H1 (cell line): ENCODE measurements at regions not wholly inside any gene's neighbourhood (a gene's known extent, or its start where the extent isn't known, plus 50 kb on each side); places are given as distances from the start of the nearest gene placed in this dataset.
A peak's percentile ranks its signal among the peaks of the same experiment; 100 is the strongest.

Experiments used
- CTCF ChIA-PET: fragments of 300-600 bp; sonication (Branson Sonifier 250); formaldehyde crosslinking; loops from one replicate; lab custom pipeline; 2021; ENCODE audit not compliant: partially characterized antibody; lab: Charles Lee
- POLR2A ChIA-PET: fragments of 300-600 bp; sonication (Branson Sonifier 250); formaldehyde crosslinking; loops from one replicate; lab custom pipeline; 2021; ENCODE audit warnings: inconsistent platforms; ENCODE audit not compliant: partially characterized antibody; lab: Charles Lee
- DNase-seq, 2 experiments: peaks; one replicate each; pipeline versions ENCODE4 v3.0.0 to v3.0.0-alpha.2; 2010 to 2022; ENCODE audit warnings: low spot score in 2 of 2, low read depth in 1 of 2, mixed read lengths in 1 of 2
- FAIRE-seq: peaks from 2 replicates; lab custom pipeline; 2011; peaks lifted over from hg19 to GRCh38; lab: Jason Lieb, UNC
- H2AFZ ChIP-seq: 2 replicates; pipeline ENCODE4 v1.8.1; 2012; ENCODE audit warnings: low read length, inconsistent platforms
- H2AK5ac ChIP-seq: 2 replicates; pipeline ENCODE4 v1.6.1; 2013; ENCODE audit warnings: low read depth, low read length
- H2BK120ac ChIP-seq: replicated peaks from 2 replicates; pipeline ENCODE3; 2013; ENCODE audit warnings: low read depth, low read length, inconsistent platforms
- H2BK12ac ChIP-seq: 2 replicates; pipeline ENCODE4 v1.6.1; 2013; ENCODE audit warnings: low read depth, low read length
- H2BK15ac ChIP-seq: 2 replicates; pipeline ENCODE4 v1.6.1; 2013; ENCODE audit warnings: low read length
- H2BK20ac ChIP-seq: 2 replicates; pipeline ENCODE4 v1.6.1; 2013; ENCODE audit warnings: low read length
- H2BK5ac ChIP-seq: 2 replicates; pipeline ENCODE4 v1.6.1; 2013; ENCODE audit warnings: low read depth, low read length
- H3K14ac ChIP-seq: 2 replicates; pipeline ENCODE4 v1.6.1; 2013; ENCODE audit warnings: inconsistent platforms; ENCODE audit not compliant: insufficient read length
- H3K18ac ChIP-seq: 2 replicates; pipeline ENCODE4 v1.6.1; 2013; ENCODE audit warnings: low read length; ENCODE audit errors: extremely low read depth
- H3K23ac ChIP-seq: 2 replicates; pipeline ENCODE4 v1.6.1; 2013; ENCODE audit warnings: inconsistent platforms; ENCODE audit not compliant: insufficient read length
- H3K23me2 ChIP-seq: 2 replicates; pipeline ENCODE4 v1.6.1; 2013; ENCODE audit warnings: low read depth, low read length
- H3K27ac ChIP-seq: 2 replicates; pipeline ENCODE4 v1.6.1; 2011; ENCODE audit warnings: low read depth, low read length, inconsistent platforms
- H3K27me3 ChIP-seq, 4 experiments: replicated peaks in 1 of 4; 1 replicate in 1 of 4; 2 replicates in 3 of 4; pipeline versions ENCODE4 v1.6.1 to v1.8.1; 2011 to 2013; ENCODE audit warnings: low read length in 3 of 4, mild to moderate bottlenecking in 3 of 4, inconsistent platforms in 2 of 4, mixed read lengths in 2 of 4, moderate library complexity in 1 of 4; ENCODE audit not compliant: control insufficient read depth in 3 of 4, insufficient read depth in 3 of 4; ENCODE audit errors: extremely low read depth in 1 of 4
- H3K36me3 ChIP-seq, 4 experiments: 2 replicates each; pipeline versions ENCODE4 v1.6.1 to v1.8.1; 2011 to 2013; ENCODE audit warnings: mild to moderate bottlenecking in 4 of 4, low read length in 3 of 4, moderate library complexity in 2 of 4, control low read depth in 1 of 4, inconsistent platforms in 1 of 4; ENCODE audit not compliant: insufficient read depth in 4 of 4, control insufficient read depth in 2 of 4
- H3K4ac ChIP-seq: replicated peaks from 2 replicates; pipeline ENCODE3; 2013; ENCODE audit warnings: low read length, low read depth, mixed read lengths, inconsistent platforms; ENCODE audit not compliant: insufficient read length
- H3K4me1 ChIP-seq, 4 experiments: replicated peaks in 1 of 4; 1 replicate in 1 of 4; 2 replicates in 3 of 4; pipeline versions ENCODE4 v1.6.1 to v1.8.1; 2011 to 2013; ENCODE audit warnings: low read length in 3 of 4, inconsistent platforms in 2 of 4, mixed read lengths in 1 of 4; ENCODE audit not compliant: insufficient read depth in 4 of 4, control insufficient read depth in 3 of 4
- H3K4me2 ChIP-seq, 2 experiments: 2 replicates each; pipeline versions ENCODE4 v1.6.1 to v1.8.1; 2011 to 2013; ENCODE audit warnings: low read depth in 2 of 2, low read length in 2 of 2, control low read depth in 1 of 2, inconsistent platforms in 1 of 2, mild to moderate bottlenecking in 1 of 2; ENCODE audit not compliant: insufficient read depth in 1 of 2
- H3K4me3 ChIP-seq, 4 experiments: fragments of 200-600, 300-600 bp in 1 of 4; sonication (generic), shearing (Covaris generic), sonication (Bioruptor Twin) in 1 of 4; 2 replicates each; pipeline versions ENCODE4 v1.5.1 to v1.8.1; 2011 to 2016; ENCODE audit warnings: low read length in 4 of 4, low read depth in 3 of 4, control low read depth in 2 of 4, inconsistent platforms in 2 of 4, mild to moderate bottlenecking in 2 of 4, mixed read lengths in 1 of 4, moderate library complexity in 1 of 4; ENCODE audit not compliant: insufficient read depth in 2 of 4; ENCODE audit errors: extremely low read depth in 1 of 4
- H3K56ac ChIP-seq: replicated peaks from 2 replicates; pipeline ENCODE3; 2013; ENCODE audit warnings: low read depth, mild to moderate bottlenecking, mixed read lengths, low read length, inconsistent platforms; ENCODE audit not compliant: insufficient read length
- H3K79me1 ChIP-seq: 2 replicates; pipeline ENCODE4 v1.6.1; 2013; ENCODE audit warnings: low read depth, low read length, control low read depth
- H3K79me2 ChIP-seq, 2 experiments: 2 replicates each; pipeline versions ENCODE4 v1.6.1 to v1.8.1; 2012 to 2013; ENCODE audit warnings: low read length in 2 of 2, mild to moderate bottlenecking in 2 of 2, inconsistent platforms in 1 of 2; ENCODE audit not compliant: insufficient read depth in 2 of 2, control insufficient read depth in 1 of 2
- H3K9ac ChIP-seq, 4 experiments: replicated peaks in 1 of 4; 1 replicate in 1 of 4; 2 replicates in 3 of 4; pipeline versions ENCODE4 v1.6.1 to v1.8.1; 2011 to 2013; ENCODE audit warnings: low read depth in 3 of 4, low read length in 3 of 4, control low read depth in 2 of 4, mild to moderate bottlenecking in 2 of 4, moderate library complexity in 2 of 4, inconsistent platforms in 1 of 4; ENCODE audit errors: extremely low read depth in 1 of 4
- H3K9me3 ChIP-seq, 2 experiments: 2 replicates each; pipeline versions ENCODE4 v1.6.1 to v1.8.1; 2012 to 2013; ENCODE audit warnings: mild to moderate bottlenecking in 2 of 2, moderate library complexity in 2 of 2, control low read depth in 1 of 2, inconsistent platforms in 1 of 2, low read depth in 1 of 2, low read length in 1 of 2, mixed read lengths in 1 of 2; ENCODE audit not compliant: insufficient read depth in 2 of 2
- H4K20me1 ChIP-seq, 2 experiments: replicated peaks in 1 of 2; 2 replicates each; pipeline versions ENCODE3 to v1.8.1; 2011 to 2013; ENCODE audit warnings: inconsistent platforms in 2 of 2, low read length in 2 of 2, mild to moderate bottlenecking in 1 of 2; ENCODE audit not compliant: insufficient read depth in 2 of 2, control insufficient read depth in 1 of 2
- H4K5ac ChIP-seq: 2 replicates; pipeline ENCODE4 v1.6.1; 2013; ENCODE audit warnings: low read length, low read depth, mixed read lengths, inconsistent platforms; ENCODE audit not compliant: insufficient read length
- H4K8ac ChIP-seq: 2 replicates; pipeline ENCODE4 v1.8.0; 2013; ENCODE audit warnings: mild to moderate bottlenecking, moderate library complexity, low read length, inconsistent platforms; ENCODE audit not compliant: insufficient read depth; ENCODE audit errors: extremely low read depth
- H4K91ac ChIP-seq: replicated peaks from 2 replicates; pipeline ENCODE3; 2013; ENCODE audit warnings: low read length, mixed read lengths, inconsistent platforms; ENCODE audit not compliant: insufficient read length
- CBX8 ChIP-seq: fragments of 300-800, 300-1000 bp; sonication (generic); IDR thresholded peaks from 2 replicates; pipeline ENCODE4 v1.7.1; 2016; ENCODE audit warnings: low read depth, low read length, borderline replicate concordance
- JUN ChIP-seq: IDR thresholded peaks from 2 replicates; pipeline ENCODE4 v1.6.1; 2011; ENCODE audit warnings: low read depth, mild to moderate bottlenecking, improper control_type of control experiment, low read length
- RAD21 ChIP-seq, 2 experiments: IDR thresholded peaks in 1 of 2; conservative IDR thresholded peaks in 1 of 2; 2 replicates each; pipeline ENCODE4 v1.6.1; 2011; ENCODE audit warnings: low read depth in 2 of 2, low read length in 2 of 2, improper control_type of control experiment in 1 of 2, inconsistent platforms in 1 of 2, mild to moderate bottlenecking in 1 of 2, moderate library complexity in 1 of 2
- RXRA ChIP-seq: IDR thresholded peaks from 2 replicates; pipeline ENCODE4 v1.6.1; 2011; ENCODE audit warnings: low read depth, mild to moderate bottlenecking, low read length, moderate library complexity; ENCODE audit not compliant: insufficient read depth
- SP1 ChIP-seq: IDR thresholded peaks from 2 replicates; pipeline ENCODE4 v1.6.1; 2011; ENCODE audit warnings: low read depth, low read length
- WGBS, 2 experiments: shearing (Covaris generic) in 1 of 2; methylation state at CpG; one replicate each; pipeline versions ENCODE4 v1.1.6 to v1.1.7; 2013 to 2015; ENCODE audit warnings: low lambda C conversion rate in 2 of 2, mixed read lengths in 2 of 2, inconsistent platforms in 1 of 2, low coverage in 1 of 2, missing lambda C conversion rate in 1 of 2; ENCODE audit not compliant: insufficient replicate concordance in 2 of 2, insufficient coverage in 1 of 2, insufficient read length in 1 of 2; ENCODE audit errors: extremely low coverage in 1 of 2, missing lambda C conversion rate in 1 of 2; 5-methylcytosine and 5-hydroxymethylcytosine counted together
- TF ChIP-seq, protein P1 (sequence below): IDR thresholded peaks from 2 replicates; pipeline ENCODE4 v1.6.1; 2012; ENCODE audit warnings: inconsistent platforms

DNA sequence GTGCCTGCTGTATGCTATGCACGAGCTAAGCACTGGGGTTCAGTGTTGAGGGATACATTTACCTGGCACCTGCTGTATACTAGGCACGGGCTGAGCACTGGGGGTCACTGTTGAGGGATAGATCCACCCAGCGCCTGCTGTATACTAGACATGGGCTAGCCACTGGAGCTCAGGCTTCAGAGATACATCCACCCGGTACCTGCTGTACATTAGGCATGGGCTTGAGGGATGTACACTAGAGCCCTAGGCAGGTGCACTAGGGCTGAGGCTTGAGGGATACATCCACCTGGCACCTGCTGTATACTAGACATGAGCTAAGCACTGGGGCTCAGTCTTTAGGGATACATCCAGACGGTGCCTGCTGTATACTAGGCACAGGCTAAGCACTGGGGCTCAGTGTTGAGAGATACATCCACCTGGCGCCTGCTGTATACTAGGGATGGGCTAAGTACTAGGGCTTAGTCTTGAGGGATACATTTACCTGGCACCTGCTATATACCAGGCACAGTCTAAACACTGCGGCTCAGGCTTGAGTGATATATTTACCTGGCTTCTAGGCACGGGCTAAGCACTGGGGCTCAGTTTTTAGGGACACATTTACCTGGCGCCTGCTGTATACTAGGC is 92.7 kb downstream of the ADRA2C start:
- Histone ChIP-seq H3K27ac (no peak overlapping the region), H4K8ac (0 out of 2 replicates have a peak overlapping the region, but pooled peaks have one; percentile 78), H2BK120ac (no peak overlapping the region), H3K4ac (no peak overlapping the region), H3K14ac (no peak overlapping the region), H3K9ac (no peak overlapping the region), H4K5ac (no peak overlapping the region), H3K18ac (no peak overlapping the region), H3K79me1 (no peaks in the 10 kb centered on the region), H3K79me2 (no peaks in the 10 kb centered on the region; a peak in 1 of 4 replicates), H3K23me2 (peaks cover 8% of the 10 kb centered on the region), H3K9me3 (no peaks in the 10 kb centered on the region), H3K4me2 (no peak overlapping the region), H2BK20ac (no peak overlapping the region), H3K56ac (no peak overlapping the region), H2BK12ac (no peak overlapping the region; the same call in 1 of the 2 replicates), H3K36me3 (no peaks in the 10 kb centered on the region), H3K27me3 (no peaks in the 10 kb centered on the region), H3K4me3 (no peak overlapping the region), H2AK5ac (no peak overlapping the region), H2BK15ac (no peak overlapping the region), H3K4me1 (peaks cover 3 to 23% (median 14%) of the 10 kb centered on the region in 4 experiments), H4K20me1 (peaks cover 0 to 3% of the 10 kb centered on the region in 2 experiments), H2BK5ac (peak overlapping the region; percentile 10; the same call in 1 of the 2 replicates), H3K23ac (no peak overlapping the region), H4K91ac (peak overlapping the region; percentile 83), H2AFZ (no peak overlapping the region)
- 83% methylated on average over 9 of the region's 9 CpGs; no CpG with 5 or more reads in 1 of the 2 experiments for WGBS, 2 experiments
- TF ChIP-seq JUN: no peak
- no peak for TF ChIP-seq SP1
- TF ChIP-seq RAD21 (IDR thresholded peaks at IDR 0.05 in 1 of 2, conservative IDR thresholded peaks at IDR 0.05 in 1 of 2; ENCODE audit: low read depth in 2 of 2, low read length in 2 of 2): no peak
- TF ChIP-seq CBX8: no peak
- TF ChIP-seq, protein P1, sequence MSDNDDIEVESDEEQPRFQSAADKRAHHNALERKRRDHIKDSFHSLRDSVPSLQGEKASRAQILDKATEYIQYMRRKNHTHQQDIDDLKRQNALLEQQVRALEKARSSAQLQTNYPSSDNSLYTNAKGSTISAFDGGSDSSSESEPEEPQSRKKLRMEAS: no peak
- TF ChIP-seq RXRA: no peak
- DNase-seq (no peak), FAIRE-seq (no peak)
- CTCF ChIA-PET: interaction anchor here (1.0 to 4.6 kb wide), 9 partner anchors 12 to 75 kb away, joined by 3 to 38 read pairs (median 9); no protein-coding TSS in a partner anchor
- POLR2A ChIA-PET: no interaction called here
